Thoracic aorta (tissue), 2 donors: ENCODE measurements at regions not wholly inside any gene's neighbourhood (a gene's known extent, or its start where the extent isn't known, plus 50 kb on each side); places are given as distances from the start of the nearest gene placed in this dataset.

Experiments
- ATAC-seq: fragments of 150-250 bp; one replicate; pipeline ENCODE4 v1.8.0; 2017; ENCODE audit warnings: low read depth; ENCODE audit not compliant: insufficient number of reproducible peaks, low FRiP score
- DNase-seq: peaks from one replicate; pipeline ENCODE4 v3.0.0-alpha.2; 2020; ENCODE audit warnings: low spot score
- H3K27ac ChIP-seq, 2 donors: fragments of 200-600 bp; sonication (generic); 1 replicate in 1 of 2; 2 replicates in 1 of 2; pipeline ENCODE4 v1.5.1; 2016; ENCODE audit warnings: mild to moderate bottlenecking in 2 of 2, moderate library complexity in 2 of 2
- H3K27me3 ChIP-seq: fragments of 200-600 bp; sonication (generic); replicated peaks from 2 replicates; pipeline ENCODE4 v1.6.0; 2016; ENCODE audit warnings: mild to moderate bottlenecking; ENCODE audit not compliant: insufficient read depth
- H3K36me3 ChIP-seq: fragments of 200-600 bp; sonication (generic); one replicate; pipeline ENCODE4 v1.5.1; 2016
- H3K4me1 ChIP-seq, 2 donors: fragments of 200-600 bp; sonication (generic); 1 replicate in 1 of 2; 2 replicates in 1 of 2; pipeline versions ENCODE4 v1.5.1 to v1.6.0; 2016; ENCODE audit warnings: low read depth in 2 of 2, mild to moderate bottlenecking in 1 of 2; ENCODE audit not compliant: control insufficient read depth in 1 of 2
- H3K4me3 ChIP-seq: fragments of 200-600 bp; sonication (generic); 2 replicates; pipeline ENCODE4 v1.5.1; 2016; ENCODE audit warnings: mild to moderate bottlenecking
- H3K9me3 ChIP-seq: fragments of 200-600 bp; sonication (generic); 2 replicates; pipeline ENCODE4 v1.5.1; 2016
- CTCF ChIP-seq: fragments of 200-600 bp; sonication (generic); IDR thresholded peaks from one replicate; pipeline ENCODE4 v1.5.1; 2019; ENCODE audit warnings: antibody characterized with exemption

- Histone ChIP-seq H3K9me3 (no peaks in the 10 kb centered on the region), H3K4me1 (peaks cover 0 to 10% of the 10 kb centered on the region in 2 donors), H3K36me3 (no peaks in the 10 kb centered on the region), H3K27ac (no peak overlapping the region), H3K4me3 (no peak overlapping the region), H3K27me3 (no peaks in the 10 kb centered on the region)
- ATAC-seq (no peak), DNase-seq (no peak)
- TF ChIP-seq CTCF, result no peak
Measured at GRCh38 chr14:35236806-35237205, 55.4 kb upstream of the PSMA6 start.

- no peaks in the 10 kb centered on the region for H3K9me3 ChIP-seq
- no peak for DNase-seq
- TF ChIP-seq CTCF, result no peak
- peaks cover 0 to 10% of the 10 kb centered on the region in 2 donors for H3K4me1 ChIP-seq
- no peaks in the 10 kb centered on the region for H3K27me3 ChIP-seq
- H3K27ac ChIP-seq, result no peak overlapping the region
- no peak overlapping the region for H3K4me3 ChIP-seq
- no peak for ATAC-seq
- no peaks in the 10 kb centered on the region for H3K36me3 ChIP-seq
Measured at GRCh38 chr14:35240231-35240630, 52.0 kb upstream of the PSMA6 start.
